Stomach (tissue), 8 donors: ENCODE measurements at regions not wholly inside any gene's neighbourhood (a gene's known extent, or its start where the extent isn't known, plus 50 kb on each side); places are given as distances from the start of the nearest gene placed in this dataset.
"Not testable (repeated sequence)": the region's sequence is repeated elsewhere in the genome, so short reads cannot be mapped to it uniquely, and the experiment has no call there.

ENCODE experiments used
- DNase-seq, 2 donors: peaks; one replicate each; pipeline versions ENCODE4 v3.0.0 to v3.0.0-alpha.2; 2013 to 2019
- H3K27ac ChIP-seq, 5 donors: fragments of 200-600 bp in 4 of 5; sonication (generic) in 4 of 5; one replicate each; pipeline ENCODE4 v1.5.1; 2013 to 2019; ENCODE audit warnings: mild to moderate bottlenecking in 1 of 5, moderate library complexity in 1 of 5
- H3K27me3 ChIP-seq, 3 donors: fragments of 200-600 bp; sonication (generic); one replicate each; pipeline ENCODE4 v1.5.1; 2017 to 2019; ENCODE audit warnings: mixed run types in 1 of 3
- H3K36me3 ChIP-seq, 4 donors: fragments of 200-600 bp; sonication (generic); 1 replicate in 3 of 4; 2 replicates in 1 of 4; pipeline ENCODE4 v1.5.1; 2016 to 2019
- H3K4me1 ChIP-seq, 4 donors: fragments of 200-600 bp; sonication (generic); one replicate each; pipeline ENCODE4 v1.5.1; 2016 to 2019
- H3K4me3 ChIP-seq, 4 donors: fragments of 200-600 bp; sonication (generic) in 3 of 4; one replicate each; pipeline ENCODE4 v1.5.1; 2016 to 2019; ENCODE audit warnings: mild to moderate bottlenecking in 1 of 4
- H3K9me3 ChIP-seq, 4 donors: fragments of 200-600 bp; sonication (generic); one replicate each; pipeline ENCODE4 v1.5.1; 2016 to 2019
- CTCF ChIP-seq, 7 experiments: fragments of 450-650 bp in 4 of 7; fragments of 200-600 bp in 3 of 7; sonication (generic) in 3 of 7; IDR thresholded peaks; one replicate each; pipeline ENCODE4 v1.5.1; 2016 to 2019; ENCODE audit warnings: antibody characterized with exemption in 7 of 7, control low read depth in 2 of 7, mild to moderate bottlenecking in 1 of 7
- EP300 ChIP-seq: sonication (generic); formaldehyde crosslinking; IDR thresholded peaks from one replicate; pipeline ENCODE4 v1.6.1; 2017; ENCODE audit warnings: antibody characterized with exemption
- POLR2A ChIP-seq, 4 donors: fragments of 450-650 bp; IDR thresholded peaks; one replicate each; pipeline ENCODE4 v1.6.1; 2016; ENCODE audit warnings: antibody characterized with exemption in 4 of 4, control low read depth in 2 of 4, mild to moderate bottlenecking in 1 of 4, moderate library complexity in 1 of 4
- POLR2AphosphoS5 ChIP-seq, 3 donors: sonication (generic); formaldehyde crosslinking; IDR thresholded peaks; one replicate each; pipeline ENCODE4 v1.6.1; 2016; ENCODE audit warnings: antibody characterized with exemption in 3 of 3
- WGBS, 5 donors: extraction: QIAGEN DNeasy Blood & Tissue Kit in 3 of 5; methylation state at CpG; one replicate each; pipeline versions ENCODE4 v1.1.5 to v1.1.7; 2013 to 2018; 5-methylcytosine and 5-hydroxymethylcytosine counted together
- intact Hi-C: fragments of 100-400 bp; cut with DNase I; formaldehyde crosslinking; loops from one replicate; pipeline ENCODE4 v1.15.1; 2023; ENCODE audit warnings: low total_unique reads
- donor health status: healthy with polysubstance abuse.
- donor health status: Bipolar disorder and iron deficiency.
- donor health status: healthy.

- H3K4me1 ChIP-seq = peaks cover 0 to 8% (median 2%) of the 10 kb centered on the region in 4 donors
- 27 to 54% (median 51%) methylated on average over 2 of the region's 2 CpGs for WGBS, 5 donors
- H3K9me3 ChIP-seq = no peaks in the 10 kb centered on the region
- intact Hi-C loops = no loop called here
- TF ChIP-seq POLR2AphosphoS5 (IDR thresholded peaks at IDR 0.05) (no peak), CTCF (IDR thresholded peaks at IDR 0.05) (no peak), EP300 (no peak), POLR2A (IDR thresholded peaks at IDR 0.05) (no peak)
- no peak overlapping the region for H3K4me3 ChIP-seq
- H3K27me3 ChIP-seq = no peaks in the 10 kb centered on the region
- peak overlapping the region in 1 of 5 donors; percentile 23 for H3K27ac ChIP-seq
- no peak for DNase-seq
- H3K36me3 ChIP-seq = no peaks in the 10 kb centered on the region
Observed at GRCh38 chr13:62371737-62372136, 956.1 kb upstream of the PCDH20 start.

GRCh38 chr13:62367971-62368370 lies 952.3 kb upstream of the PCDH20 start:
- H3K4me3 ChIP-seq, H3K9me3 ChIP-seq, H3K27ac ChIP-seq, H3K36me3 ChIP-seq, intact Hi-C loops, DNase-seq, H3K27me3 ChIP-seq, H3K4me1 ChIP-seq: not testable (repeated sequence)
- WGBS, 5 donors = 88 to 97% (median 90%) methylated on average over 3 of the region's 3 CpGs

- no peak for TF ChIP-seq POLR2AphosphoS5 (IDR thresholded peaks at IDR 0.05)
- no peak for TF ChIP-seq POLR2A (IDR thresholded peaks at IDR 0.05)
- TF ChIP-seq EP300 = no peak
- no peak for TF ChIP-seq CTCF (IDR thresholded peaks at IDR 0.05)
- H3K27ac ChIP-seq = no peak overlapping the region
Observed at GRCh38 chr13:62360609-62361008, 945.0 kb upstream of the PCDH20 start.

GRCh38 chr13:62358646-62358932 lies 942.9 kb upstream of the PCDH20 start:
- intact Hi-C loops = no loop called here
- Histone ChIP-seq H3K36me3 (no peaks in the 10 kb centered on the region), H3K4me3 (no peak overlapping the region), H3K27ac (no peak overlapping the region), H3K27me3 (no peaks in the 10 kb centered on the region), H3K9me3 (no peaks in the 10 kb centered on the region), H3K4me1 (no peaks in the 10 kb centered on the region)
- TF ChIP-seq CTCF (IDR thresholded peaks at IDR 0.05) (no peak), EP300 (no peak), POLR2A (IDR thresholded peaks at IDR 0.05) (no peak), POLR2AphosphoS5 (IDR thresholded peaks at IDR 0.05) (no peak)
- no peak for DNase-seq

More at GRCh38 chr13:62360609-62361008, 945.0 kb upstream of the PCDH20 start:
- intact Hi-C loops = no loop called here
- no peak overlapping the region for H3K4me3 ChIP-seq
- H3K27me3 ChIP-seq = no peaks in the 10 kb centered on the region
- H3K9me3 ChIP-seq = no peaks in the 10 kb centered on the region
- H3K4me1 ChIP-seq = no peaks in the 10 kb centered on the region
- no peaks in the 10 kb centered on the region for H3K36me3 ChIP-seq
- DNase-seq = no peak

- WGBS, 5 donors = 37 to 63% (median 59%) methylated on average over 2 of the region's 2 CpGs
- intact Hi-C loops = no loop called here
- H3K9me3 ChIP-seq = no peaks in the 10 kb centered on the region
- no peak overlapping the region for H3K27ac ChIP-seq
- TF ChIP-seq CTCF (IDR thresholded peaks at IDR 0.05) (peak in 4 of 7 experiments; percentile 8 to 38 (median 18)), POLR2AphosphoS5 (IDR thresholded peaks at IDR 0.05) (no peak)
- H3K4me3 ChIP-seq = no peak overlapping the region
- H3K36me3 ChIP-seq = no peaks in the 10 kb centered on the region
- DNase-seq = peak in 1 of 2 donors; percentile 35
- H3K27me3 ChIP-seq = no peaks in the 10 kb centered on the region
- no peaks in the 10 kb centered on the region for H3K4me1 ChIP-seq
Observed at GRCh38 chr13:62357887-62358645, 942.4 kb upstream of the PCDH20 start.
